GF-D8 (cell line): ENCODE measurements at regions not wholly inside any gene's neighbourhood (a gene's known extent, or its start where the extent isn't known, plus 50 kb on each side); places are given as distances from the start of the nearest gene placed in this dataset.

ENCODE experiments used
- DNase-seq: peaks from one replicate; lab custom pipeline; 2025; lab: John Stamatoyannopoulos, UW

DNA sequence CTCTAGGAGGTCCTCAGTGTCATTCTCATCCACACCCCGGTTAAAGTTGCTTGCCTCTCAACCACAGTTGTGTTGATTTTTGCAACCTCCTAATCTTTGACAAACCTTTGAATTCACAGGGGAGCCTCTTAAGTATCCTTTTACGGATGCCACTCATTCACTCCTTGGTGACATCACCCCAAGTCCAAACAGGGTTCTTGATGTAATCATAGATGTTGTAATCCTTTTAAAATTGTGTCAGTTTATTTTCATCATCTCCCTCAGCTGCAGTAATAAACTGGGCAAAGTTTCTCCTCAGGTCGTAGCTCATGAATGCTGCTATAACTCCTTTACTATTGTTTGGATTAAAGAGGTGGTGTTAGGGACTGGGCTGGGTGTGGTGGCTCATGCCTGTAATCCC is 637.2 kb upstream of the NUDT12 start:
- DNase-seq, result no peak

- no peak for DNase-seq
Measured at GRCh38 chr5:104198156-104198555, 635.6 kb upstream of the NUDT12 start.

GRCh38 chr5:104189909-104190308 is 627.3 kb upstream of the NUDT12 start:
- no peak for DNase-seq

- no peak for DNase-seq
Measured at GRCh38 chr5:104189031-104189430, 626.4 kb upstream of the NUDT12 start.

- no peak for DNase-seq
Measured at GRCh38 chr5:104187656-104188055, 625.1 kb upstream of the NUDT12 start.

GRCh38 chr5:104186510-104186909 is 623.9 kb upstream of the NUDT12 start:
- no peak for DNase-seq

- DNase-seq, result no peak
Measured at GRCh38 chr5:104186100-104186499, 623.5 kb upstream of the NUDT12 start.

DNA sequence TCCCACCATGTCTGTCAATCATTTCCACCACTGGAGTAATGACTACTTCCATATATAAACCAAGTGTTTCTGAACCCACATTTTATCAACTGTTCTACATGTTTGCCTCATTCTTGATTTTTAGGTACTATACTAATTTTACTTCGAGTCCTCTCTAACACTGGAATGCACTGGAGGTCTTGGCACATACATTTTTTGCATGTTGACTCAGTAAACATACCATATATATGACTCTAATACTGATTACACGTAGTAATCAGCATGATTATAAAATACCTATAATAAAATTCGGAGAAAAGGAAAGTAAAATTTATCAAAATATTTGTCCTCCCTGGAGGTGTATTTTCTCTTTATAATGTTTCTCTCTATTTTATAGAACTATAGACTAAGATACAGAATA is 621.7 kb upstream of the NUDT12 start:
- DNase-seq, result no peak

DNA sequence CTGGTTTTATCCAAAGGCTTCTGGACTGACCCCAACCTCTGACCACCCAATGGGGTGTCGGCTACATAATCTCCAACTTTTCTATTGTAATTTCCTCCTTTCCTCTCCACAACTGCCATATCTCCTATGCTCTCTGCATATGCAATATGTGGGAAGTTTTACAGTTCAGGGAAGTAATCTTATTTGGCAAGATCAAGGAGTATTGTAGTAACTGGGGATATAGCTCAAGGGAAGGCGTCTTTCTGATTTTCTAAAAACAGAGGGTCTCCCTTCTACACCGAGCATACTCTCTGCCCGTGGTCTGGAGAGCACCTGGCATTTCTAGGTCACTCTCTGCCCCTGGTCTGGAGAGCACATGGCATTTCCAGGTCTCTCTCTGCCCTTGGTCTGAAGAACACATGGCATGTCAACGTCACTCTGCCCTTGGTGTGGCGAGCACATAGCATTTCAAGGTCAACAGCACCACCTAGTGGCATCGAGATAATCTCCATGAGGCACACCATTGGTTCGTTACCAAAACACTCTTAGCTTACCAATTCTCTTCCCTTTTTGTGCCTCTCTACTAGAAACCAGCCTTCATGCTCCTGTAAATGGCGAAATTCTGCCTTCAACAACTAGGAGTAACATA is 616.4 kb upstream of the NUDT12 start:
- DNase-seq, result peak; percentile 4

- no peak for DNase-seq
Measured at GRCh38 chr5:104178066-104178465, 615.5 kb upstream of the NUDT12 start.

DNA sequence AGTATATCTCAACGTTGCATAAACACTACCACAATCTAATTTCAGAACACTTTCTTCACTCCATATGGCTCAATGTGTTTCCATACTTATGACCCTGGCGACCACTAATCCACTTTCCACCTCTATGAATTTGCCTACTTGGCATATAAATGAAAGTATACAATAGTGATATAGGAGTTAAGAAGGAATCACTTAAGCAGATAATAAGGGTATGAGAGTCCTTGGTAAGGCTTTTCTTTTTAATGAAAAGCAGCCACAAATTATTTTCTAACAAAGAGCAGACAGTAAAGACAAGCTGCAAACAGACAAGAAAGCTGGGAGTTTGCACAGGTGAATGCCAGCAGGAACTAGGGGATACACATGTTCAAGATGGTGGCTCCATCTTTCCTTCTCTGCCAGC is 615.1 kb upstream of the NUDT12 start:
- DNase-seq, result no peak

GRCh38 chr5:104172976-104173375 is 610.4 kb upstream of the NUDT12 start:
- no peak for DNase-seq

DNA sequence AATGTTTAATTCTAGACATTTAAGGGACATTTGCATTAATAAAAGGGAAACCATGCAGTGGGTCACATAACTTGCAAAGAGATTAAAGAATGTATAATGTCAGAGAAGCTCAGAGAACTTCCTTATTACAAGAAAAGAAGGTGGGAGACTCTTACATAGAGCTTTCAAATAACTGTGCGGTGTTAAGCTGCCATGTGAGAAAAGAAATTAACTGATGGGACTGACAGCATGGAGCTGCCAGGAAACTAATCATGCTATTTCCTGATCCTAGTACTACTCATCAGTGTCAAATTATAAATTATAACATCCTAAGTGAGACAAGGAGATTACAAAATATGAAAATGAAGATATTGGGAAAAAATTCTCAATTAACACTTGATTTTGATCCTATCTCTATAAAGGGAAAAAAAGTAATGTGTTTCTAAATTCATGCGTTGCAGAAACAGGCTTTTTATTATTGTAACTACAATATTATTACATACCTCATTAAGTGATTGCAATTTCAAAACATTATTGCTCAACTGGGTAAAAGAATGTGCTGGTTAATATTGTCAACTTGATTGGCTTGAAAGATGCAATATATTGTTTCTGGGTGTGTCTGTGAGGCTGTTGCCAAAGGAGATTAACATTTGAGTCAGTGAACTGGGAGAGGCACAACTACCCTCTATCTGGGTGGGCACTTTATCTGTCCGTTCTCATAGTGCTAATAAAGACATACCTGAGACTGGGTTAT is 609.5 kb upstream of the NUDT12 start:
- DNase-seq, result no peak

GRCh38 chr5:104170926-104171325 is 608.3 kb upstream of the NUDT12 start:
- no peak for DNase-seq

GRCh38 chr5:104146652-104147051 is 584.1 kb upstream of the NUDT12 start:
- no peak for DNase-seq

DNA sequence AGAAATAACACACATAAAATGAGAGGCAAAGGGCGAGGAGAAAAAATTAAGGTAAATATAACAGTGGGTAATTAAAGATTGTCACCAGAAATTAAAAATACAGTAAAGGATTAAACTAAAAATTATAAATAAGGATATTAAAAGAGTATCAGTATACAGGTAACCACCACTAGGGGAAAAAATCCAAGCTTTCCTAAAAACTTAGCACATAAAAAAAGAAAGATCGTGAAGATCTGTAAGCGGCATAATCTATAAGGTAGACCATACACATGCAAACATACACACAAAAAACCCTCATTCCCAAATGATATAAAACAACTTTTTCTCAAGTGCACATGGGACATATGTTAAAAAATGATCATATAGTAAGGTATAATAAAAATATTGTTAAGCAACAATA is 577.3 kb upstream of the NUDT12 start:
- no peak for DNase-seq

DNA sequence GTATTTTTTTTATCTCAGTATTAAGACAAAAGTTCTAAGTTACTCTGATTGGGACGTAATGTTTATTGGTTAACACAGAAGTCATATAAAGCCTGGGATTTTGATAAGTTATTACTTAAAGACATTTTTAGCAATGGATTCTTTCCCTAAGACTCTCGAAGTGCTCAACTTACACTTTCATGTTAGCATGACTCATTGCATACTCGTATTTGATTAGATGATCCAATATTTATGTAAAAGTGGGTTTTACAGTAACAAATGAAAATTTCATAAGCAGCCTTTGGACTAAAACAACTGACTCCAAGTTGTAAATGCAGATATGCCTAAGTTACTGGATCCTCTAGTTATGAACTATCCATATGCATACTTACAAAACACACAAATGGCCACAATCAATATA is 567.7 kb upstream of the NUDT12 start:
- no peak for DNase-seq

DNA sequence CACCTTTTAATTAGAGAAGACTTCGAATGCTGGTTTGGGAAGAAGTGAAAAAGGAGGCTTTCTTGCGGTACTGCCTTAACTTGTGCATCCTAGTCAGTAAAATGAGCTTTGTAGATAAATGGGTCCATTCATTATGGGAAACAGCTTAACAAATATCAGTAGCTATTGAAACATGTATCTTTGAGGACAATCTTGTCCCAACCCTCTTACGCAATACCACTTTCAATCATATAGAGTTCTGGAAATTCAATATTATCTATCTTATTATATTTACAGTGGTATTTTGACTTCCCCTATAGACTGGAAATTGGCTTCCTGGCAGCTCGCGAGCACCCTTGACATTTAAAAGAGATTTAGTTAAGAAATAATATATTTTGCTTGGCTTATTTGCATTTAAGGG is 565.8 kb upstream of the NUDT12 start:
- no peak for DNase-seq

- DNase-seq, result no peak
Measured at GRCh38 chr5:104126980-104127379, 564.4 kb upstream of the NUDT12 start.

DNA sequence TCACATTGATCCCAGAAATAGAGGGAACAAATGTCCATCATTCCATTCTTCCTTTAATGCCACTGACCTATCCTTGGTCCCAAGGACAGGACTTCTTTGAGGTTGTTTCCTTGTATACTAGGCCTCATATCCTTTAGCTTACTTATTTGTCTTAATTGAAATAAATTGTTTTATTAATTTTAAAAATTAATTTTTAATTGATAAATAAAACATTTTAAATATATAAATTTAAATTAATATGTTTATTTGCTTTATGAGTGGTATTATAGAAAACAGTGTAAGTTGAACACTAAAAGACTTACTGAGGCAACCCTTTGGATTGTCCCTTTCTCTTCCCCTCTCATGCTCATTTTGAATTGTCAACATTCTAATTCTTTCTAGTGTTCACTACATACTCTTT is 556.9 kb upstream of the NUDT12 start:
- DNase-seq, result no peak

- DNase-seq, result peak; percentile 3
Measured at GRCh38 chr5:104111632-104112031, 549.0 kb upstream of the NUDT12 start.

DNA sequence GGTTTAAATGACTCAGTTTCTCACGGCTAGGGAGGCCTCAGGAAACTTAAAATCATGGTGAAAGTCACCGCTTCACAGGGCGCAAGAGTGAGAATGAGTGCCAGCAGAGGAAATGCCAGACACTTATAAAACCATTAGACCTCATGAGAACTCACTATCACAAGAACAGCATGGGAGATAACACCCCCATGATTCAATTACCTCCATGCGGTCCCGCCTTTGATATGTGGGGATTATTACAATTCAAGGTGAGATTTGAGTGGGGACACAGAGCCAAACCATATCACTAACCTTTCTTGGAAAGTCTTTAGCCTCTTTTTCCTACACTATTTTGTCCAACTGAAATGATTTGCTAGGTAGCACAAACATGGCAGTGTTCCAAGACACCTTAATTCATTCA is 533.9 kb upstream of the NUDT12 start:
- DNase-seq, result no peak

GRCh38 chr5:104095527-104095926 is 532.9 kb upstream of the NUDT12 start:
- no peak for DNase-seq
